C4-2B (cell line): ENCODE measurements at regions not wholly inside any gene's neighbourhood (a gene's known extent, or its start where the extent isn't known, plus 50 kb on each side); places are given as distances from the start of the nearest gene placed in this dataset.

Source experiments
- H3K27ac ChIP-seq: fragments of 450-650 bp; 2 replicates; pipeline ENCODE4 v1.5.1; 2017
- ZFX ChIP-seq: fragments of 450-650 bp; IDR thresholded peaks from 2 replicates; pipeline ENCODE4 v1.6.1; 2017
- TF ChIP-seq, protein P1 (sequence below): fragments of 450-650 bp; conservative IDR thresholded peaks from 2 replicates; pipeline ENCODE4 v1.5.1; 2017; ENCODE audit warnings: mild to moderate bottlenecking

DNA sequence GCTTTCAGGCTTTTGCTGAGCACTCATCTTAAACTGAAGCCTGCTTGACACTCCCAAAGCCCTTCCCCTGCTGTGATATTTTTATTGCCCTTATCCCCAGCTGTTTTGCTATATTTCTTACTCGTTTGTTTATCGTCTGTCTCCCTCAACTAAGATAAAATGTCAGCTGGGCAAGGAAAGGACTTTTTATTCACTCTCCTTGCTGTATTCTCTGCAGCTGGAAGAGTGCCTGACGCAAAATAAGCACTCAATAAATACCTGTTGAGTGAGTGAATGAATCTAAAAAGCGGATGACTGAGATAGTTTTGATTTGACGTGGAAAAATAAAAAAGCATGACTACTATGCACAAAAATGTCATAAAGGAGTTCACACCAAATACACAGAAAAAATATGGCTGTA is 84.8 kb upstream of the POMGNT2 start:
- TF ChIP-seq, protein P1, sequence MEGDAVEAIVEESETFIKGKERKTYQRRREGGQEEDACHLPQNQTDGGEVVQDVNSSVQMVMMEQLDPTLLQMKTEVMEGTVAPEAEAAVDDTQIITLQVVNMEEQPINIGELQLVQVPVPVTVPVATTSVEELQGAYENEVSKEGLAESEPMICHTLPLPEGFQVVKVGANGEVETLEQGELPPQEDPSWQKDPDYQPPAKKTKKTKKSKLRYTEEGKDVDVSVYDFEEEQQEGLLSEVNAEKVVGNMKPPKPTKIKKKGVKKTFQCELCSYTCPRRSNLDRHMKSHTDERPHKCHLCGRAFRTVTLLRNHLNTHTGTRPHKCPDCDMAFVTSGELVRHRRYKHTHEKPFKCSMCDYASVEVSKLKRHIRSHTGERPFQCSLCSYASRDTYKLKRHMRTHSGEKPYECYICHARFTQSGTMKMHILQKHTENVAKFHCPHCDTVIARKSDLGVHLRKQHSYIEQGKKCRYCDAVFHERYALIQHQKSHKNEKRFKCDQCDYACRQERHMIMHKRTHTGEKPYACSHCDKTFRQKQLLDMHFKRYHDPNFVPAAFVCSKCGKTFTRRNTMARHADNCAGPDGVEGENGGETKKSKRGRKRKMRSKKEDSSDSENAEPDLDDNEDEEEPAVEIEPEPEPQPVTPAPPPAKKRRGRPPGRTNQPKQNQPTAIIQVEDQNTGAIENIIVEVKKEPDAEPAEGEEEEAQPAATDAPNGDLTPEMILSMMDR, result no peak
- TF ChIP-seq ZFX, result no peak
- no peak overlapping the region for H3K27ac ChIP-seq

DNA sequence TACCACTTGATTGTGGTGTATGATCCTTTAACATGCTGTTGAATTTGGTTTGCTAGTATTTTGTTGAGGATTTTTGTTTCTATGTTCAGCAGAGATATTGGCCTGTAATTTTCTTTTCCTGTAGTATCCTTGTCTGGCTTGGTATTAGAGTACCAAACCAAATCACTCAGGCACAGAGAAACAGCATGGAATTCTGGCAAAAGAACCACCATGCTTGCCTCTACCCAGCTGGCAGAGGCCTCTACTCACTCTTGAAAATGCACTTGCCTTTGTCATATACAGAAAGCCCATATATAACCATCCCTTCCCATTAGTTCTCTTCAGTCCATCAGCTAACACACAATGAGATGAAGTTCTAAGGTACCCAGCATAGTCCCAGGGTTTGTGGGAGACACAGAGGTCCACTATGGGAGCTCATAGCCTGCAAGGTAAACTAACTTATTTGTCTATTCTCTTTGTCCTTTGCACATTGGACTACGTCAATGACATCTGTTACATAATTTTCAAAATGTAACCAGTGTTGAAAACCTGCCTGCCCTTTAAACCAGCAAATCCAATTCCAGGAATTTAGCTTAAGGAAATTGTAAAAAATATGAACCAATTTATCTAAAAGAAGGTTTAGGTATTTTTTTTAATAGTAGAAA is 82.1 kb upstream of the POMGNT2 start:
- no peak for TF ChIP-seq ZFX
- TF ChIP-seq, protein P1, result no peak
- H3K27ac ChIP-seq, result no peak overlapping the region

DNA sequence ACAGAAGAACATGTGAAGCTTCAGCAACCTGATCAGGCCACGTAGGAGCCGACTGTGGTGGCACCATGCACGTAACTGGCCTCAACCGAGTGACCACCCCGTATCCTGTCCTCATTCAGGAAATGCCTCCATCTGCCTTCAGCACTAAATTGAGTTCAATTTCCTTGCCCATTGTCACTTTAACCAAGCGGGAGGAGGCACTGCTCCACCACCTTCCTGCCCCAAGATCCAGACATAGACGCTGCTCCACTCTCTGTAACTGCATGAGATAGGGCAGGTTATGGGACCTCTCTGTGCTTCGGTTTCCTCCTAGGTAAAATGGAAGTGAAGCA is 80.1 kb upstream of the POMGNT2 start:
- TF ChIP-seq, protein P1, result no peak
- TF ChIP-seq ZFX, result no peak
- H3K27ac ChIP-seq, result no peak overlapping the region; the same call in 1 of the 2 replicates

DNA sequence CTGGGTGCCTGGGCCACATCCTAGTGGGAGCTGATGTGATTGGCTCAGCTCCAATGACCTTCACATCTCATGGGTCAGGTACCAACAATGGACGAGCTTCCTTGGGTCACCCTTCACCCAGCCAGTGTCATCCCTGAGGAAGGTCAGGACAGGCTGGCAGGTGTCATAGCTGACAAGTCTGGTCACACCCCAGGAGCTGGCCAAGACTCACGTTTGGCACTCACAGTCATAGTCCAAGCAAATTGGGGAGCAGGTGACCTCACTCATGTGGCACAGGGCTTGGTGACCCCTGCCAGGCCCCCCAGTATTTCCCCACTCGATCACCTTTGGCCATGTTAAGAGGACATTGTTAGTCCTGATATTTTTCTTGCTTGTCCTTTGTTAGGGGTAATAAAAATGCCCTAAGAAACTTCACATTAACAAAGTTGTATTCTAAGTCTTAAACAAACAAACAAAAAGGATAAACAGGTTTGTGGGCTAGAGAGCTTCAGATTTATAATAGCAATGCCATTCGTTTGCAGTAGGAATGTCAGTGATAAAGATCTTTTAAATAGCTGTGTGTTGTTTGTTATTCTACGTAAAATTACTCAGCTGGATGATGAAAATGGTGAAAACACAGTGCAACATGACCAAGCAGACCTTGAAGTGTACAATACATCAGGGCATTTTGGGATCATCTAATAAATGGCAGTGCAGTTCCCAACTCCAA is 79.5 kb upstream of the POMGNT2 start:
- TF ChIP-seq, protein P1, result no peak
- no peak for TF ChIP-seq ZFX
- H3K27ac ChIP-seq, result no peak overlapping the region; the same call in 1 of the 2 replicates

DNA sequence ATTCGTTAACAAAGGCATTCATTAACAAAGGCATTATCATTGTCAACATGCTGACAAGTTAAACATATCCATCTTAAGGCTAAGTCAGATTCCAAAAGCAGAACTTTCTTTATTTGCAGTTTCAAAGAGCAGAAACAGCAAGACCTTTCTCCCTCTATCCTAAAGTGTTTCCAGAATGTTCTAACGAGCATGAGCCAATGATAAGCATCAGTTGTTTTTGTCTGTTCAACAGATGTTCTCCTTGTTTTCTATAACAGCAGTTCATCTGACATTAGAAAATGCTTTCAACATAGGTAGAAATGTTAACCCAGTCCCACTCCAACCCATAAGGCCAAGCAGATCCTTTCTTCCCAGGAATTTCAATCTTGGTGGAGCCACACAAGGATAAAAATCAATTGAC is 77.6 kb upstream of the POMGNT2 start:
- TF ChIP-seq ZFX, result no peak
- TF ChIP-seq, protein P1, result no peak
- H3K27ac ChIP-seq, result no peak overlapping the region

DNA sequence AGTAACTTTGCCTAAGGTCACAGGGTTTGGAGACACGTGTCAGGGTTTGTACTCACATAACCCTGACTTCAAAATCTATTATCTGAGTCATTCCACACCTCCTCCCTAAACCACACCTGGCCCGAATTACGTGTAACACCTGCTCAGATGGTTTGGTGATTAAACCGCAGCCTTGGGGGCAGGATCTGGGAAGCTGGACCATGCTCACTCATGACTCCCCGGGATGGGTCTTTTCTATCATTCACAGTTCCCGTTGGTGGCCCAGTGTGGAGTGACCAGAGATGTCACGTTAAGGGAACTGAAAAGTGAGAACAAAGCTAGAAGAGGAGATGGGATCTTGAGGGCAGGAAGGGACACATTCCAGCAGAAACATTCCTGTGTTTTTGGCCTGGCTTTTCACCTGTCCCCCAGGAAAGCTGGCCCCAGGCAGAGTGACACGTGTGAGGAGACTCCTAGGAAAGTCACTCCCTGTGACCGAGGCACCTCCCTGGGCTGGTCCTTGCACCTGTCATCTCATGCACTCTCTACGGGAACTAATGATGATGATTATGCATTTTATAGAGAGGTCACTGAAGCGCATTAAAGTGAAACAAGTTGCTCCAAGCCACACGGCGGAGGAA is 75.4 kb upstream of the POMGNT2 start:
- TF ChIP-seq, protein P1, result no peak
- no peak for TF ChIP-seq ZFX
- no peak overlapping the region for H3K27ac ChIP-seq

DNA sequence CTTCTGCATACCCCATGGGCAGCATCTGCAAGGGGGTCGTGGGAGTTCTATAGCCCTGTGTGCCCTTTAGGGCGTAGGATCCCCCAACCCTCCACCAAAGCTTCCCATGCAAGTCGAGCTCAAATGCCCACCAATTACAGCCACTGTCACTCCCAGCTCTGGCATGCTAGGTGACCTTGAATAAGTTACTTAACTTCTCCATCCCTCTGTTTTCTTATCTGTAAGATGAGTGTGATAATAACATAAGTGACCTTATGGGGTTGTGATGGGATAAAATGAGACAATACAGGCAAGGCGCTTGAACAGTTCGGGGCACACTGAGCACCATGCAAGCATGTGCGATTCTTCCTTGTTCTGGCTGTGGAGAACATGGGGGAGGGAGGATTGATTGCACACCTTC is 74.8 kb upstream of the POMGNT2 start:
- H3K27ac ChIP-seq, result no peak overlapping the region
- TF ChIP-seq, protein P1, result no peak
- TF ChIP-seq ZFX, result no peak
